ENCODE measurements at regions not wholly inside any gene's neighbourhood (a gene's known extent, or its start where the extent isn't known, plus 50 kb on each side); places are given as distances from the start of the nearest gene placed in this dataset.

GRCh38 chr1:87894062-87894461, 565.4 kb downstream of the LMO4 start:
- no peak for DNase-seq

GRCh38 chr1:87897481-87897880, 568.8 kb downstream of the LMO4 start:
- DNase-seq: no peak

GRCh38 chr1:87898431-87898830, 569.8 kb downstream of the LMO4 start:
- DNase-seq: no peak

- DNase-seq: no peak
Observed at GRCh38 chr1:87899017-87899416, 570.3 kb downstream of the LMO4 start.

GRCh38 chr1:87899746-87900145, 571.1 kb downstream of the LMO4 start:
- no peak for DNase-seq

- no peak for DNase-seq
Observed at GRCh38 chr1:87902830-87903229, 574.1 kb downstream of the LMO4 start.

GRCh38 chr1:87903242-87903641, 574.6 kb downstream of the LMO4 start:
- DNase-seq: no peak

- DNase-seq: no peak
Observed at GRCh38 chr1:87904651-87905050, 576.0 kb downstream of the LMO4 start.

- DNase-seq: no peak
Observed at GRCh38 chr1:87905651-87906050, 577.0 kb downstream of the LMO4 start.

GRCh38 chr1:87906078-87906477, 577.4 kb downstream of the LMO4 start:
- DNase-seq: no peak

- DNase-seq: no peak
Observed at GRCh38 chr1:87913361-87913760, 584.7 kb downstream of the LMO4 start.

GRCh38 chr1:87914396-87914795, 585.7 kb downstream of the LMO4 start:
- no peak for DNase-seq

GRCh38 chr1:87915771-87916170, 587.1 kb downstream of the LMO4 start:
- DNase-seq: no peak

- DNase-seq: no peak
Observed at GRCh38 chr1:87916965-87917364, 588.3 kb downstream of the LMO4 start.

GRCh38 chr1:87918398-87918797, 589.7 kb downstream of the LMO4 start:
- no peak for DNase-seq

- no peak for DNase-seq
Observed at GRCh38 chr1:87922885-87923284, 594.2 kb downstream of the LMO4 start.

- no peak for DNase-seq
Observed at GRCh38 chr1:87926131-87926830, 597.6 kb downstream of the LMO4 start.

- no peak for DNase-seq
Observed at GRCh38 chr1:87926921-87927320, 598.2 kb downstream of the LMO4 start.

- DNase-seq: no peak
Observed at GRCh38 chr1:87927391-87928280, 599.0 kb downstream of the LMO4 start.

- DNase-seq: no peak
Observed at GRCh38 chr1:87928623-87929022, 599.9 kb downstream of the LMO4 start.

- DNase-seq: no peak
Observed at GRCh38 chr1:87929906-87930305, 601.2 kb downstream of the LMO4 start.

- no peak for DNase-seq
Observed at GRCh38 chr1:87930796-87931195, 602.1 kb downstream of the LMO4 start.

GRCh38 chr1:87933171-87933570, 604.5 kb downstream of the LMO4 start:
- DNase-seq: no peak

- DNase-seq: no peak
Observed at GRCh38 chr1:87935130-87935529, 606.5 kb downstream of the LMO4 start.

Data from NCI-H446 treated with DMSO at 0.1 percent for 48 hours (cell line).